GM03348 (cell line): ENCODE measurements at regions not wholly inside any gene's neighbourhood (a gene's known extent, or its start where the extent isn't known, plus 50 kb on each side); places are given as distances from the start of the nearest gene placed in this dataset.
A peak's percentile ranks its signal among the peaks of the same experiment; 100 is the strongest.
"Not testable (repeated sequence)": the region's sequence is repeated elsewhere in the genome, so short reads cannot be mapped to it uniquely, and the experiment has no call there.

Experiments
- DNase-seq: peaks from one replicate; pipeline ENCODE4 v3.0.0; 2012; ENCODE audit warnings: low spot score

- DNase-seq: no peak
These were observed 739.1 kb downstream of the ZPLD1 start for GRCh38 chr3:103173940-103174339.

GRCh38 chr3:103181160-103181559, 746.3 kb downstream of the ZPLD1 start:
- no peak for DNase-seq

GRCh38 chr3:103184772-103185171, 750.0 kb downstream of the ZPLD1 start:
- DNase-seq: no peak

GRCh38 chr3:103189941-103190340, 755.1 kb downstream of the ZPLD1 start:
- DNase-seq: no peak

- peak; percentile 1 for DNase-seq
These were observed 760.4 kb downstream of the ZPLD1 start for GRCh38 chr3:103195216-103195615.

- no peak for DNase-seq
These were observed 768.6 kb downstream of the ZPLD1 start for GRCh38 chr3:103203441-103203840.

GRCh38 chr3:103210583-103210982, 775.8 kb downstream of the ZPLD1 start:
- no peak for DNase-seq

GRCh38 chr3:103218146-103218545, 783.3 kb downstream of the ZPLD1 start:
- DNase-seq: no peak

GRCh38 chr3:103218793-103219192, 784.0 kb downstream of the ZPLD1 start:
- no peak for DNase-seq

- DNase-seq: no peak
These were observed 792.8 kb downstream of the ZPLD1 start for GRCh38 chr3:103227651-103228050.

GRCh38 chr3:103247459-103247858, 812.6 kb downstream of the ZPLD1 start:
- no peak for DNase-seq

GRCh38 chr3:103254827-103255226, 820.0 kb downstream of the ZPLD1 start:
- DNase-seq: not testable (repeated sequence)

GRCh38 chr3:103269287-103269686, 834.5 kb downstream of the ZPLD1 start:
- no peak for DNase-seq

- DNase-seq: no peak
These were observed 836.8 kb downstream of the ZPLD1 start for GRCh38 chr3:103271575-103271974.

- peak; percentile 7 for DNase-seq
These were observed 861.3 kb downstream of the ZPLD1 start for GRCh38 chr3:103295974-103296570.

GRCh38 chr3:103297502-103297901, 862.7 kb downstream of the ZPLD1 start:
- not testable (repeated sequence) for DNase-seq

- no peak for DNase-seq
These were observed 871.3 kb downstream of the ZPLD1 start for GRCh38 chr3:103306104-103306503.

GRCh38 chr3:103308921-103309320, 874.1 kb downstream of the ZPLD1 start:
- no peak for DNase-seq

GRCh38 chr3:103319912-103320311, 885.1 kb downstream of the ZPLD1 start:
- DNase-seq: no peak

- DNase-seq: no peak
These were observed 902.5 kb downstream of the ZPLD1 start for GRCh38 chr3:103337179-103337845.

GRCh38 chr3:103341078-103341606, 906.3 kb downstream of the ZPLD1 start:
- DNase-seq: no peak

GRCh38 chr3:103342205-103342731, 907.5 kb downstream of the ZPLD1 start:
- DNase-seq: no peak

- DNase-seq: no peak
These were observed 914.9 kb downstream of the ZPLD1 start for GRCh38 chr3:103349760-103350159.
